Epithelial cell of esophagus (primary cell): ENCODE measurements at regions not wholly inside any gene's neighbourhood (a gene's known extent, or its start where the extent isn't known, plus 50 kb on each side); places are given as distances from the start of the nearest gene placed in this dataset.

Source experiments
- DNase-seq: peaks from one replicate; pipeline ENCODE4 v3.0.0; 2010; ENCODE audit warnings: low read depth
- H3K4me3 ChIP-seq: 2 replicates; pipeline ENCODE4 v1.5.1; 2011; ENCODE audit warnings: mild to moderate bottlenecking, low read length, control low read depth
- TF ChIP-seq, protein P1 (sequence below): IDR thresholded peaks from 2 replicates; pipeline ENCODE4 v1.5.1; 2011; ENCODE audit warnings: low read depth, mild to moderate bottlenecking, low read length, control low read depth, inconsistent platforms; ENCODE audit not compliant: insufficient read depth; ENCODE audit errors: missing control alignments

- no peak overlapping the region for H3K4me3 ChIP-seq
- TF ChIP-seq, protein P1, sequence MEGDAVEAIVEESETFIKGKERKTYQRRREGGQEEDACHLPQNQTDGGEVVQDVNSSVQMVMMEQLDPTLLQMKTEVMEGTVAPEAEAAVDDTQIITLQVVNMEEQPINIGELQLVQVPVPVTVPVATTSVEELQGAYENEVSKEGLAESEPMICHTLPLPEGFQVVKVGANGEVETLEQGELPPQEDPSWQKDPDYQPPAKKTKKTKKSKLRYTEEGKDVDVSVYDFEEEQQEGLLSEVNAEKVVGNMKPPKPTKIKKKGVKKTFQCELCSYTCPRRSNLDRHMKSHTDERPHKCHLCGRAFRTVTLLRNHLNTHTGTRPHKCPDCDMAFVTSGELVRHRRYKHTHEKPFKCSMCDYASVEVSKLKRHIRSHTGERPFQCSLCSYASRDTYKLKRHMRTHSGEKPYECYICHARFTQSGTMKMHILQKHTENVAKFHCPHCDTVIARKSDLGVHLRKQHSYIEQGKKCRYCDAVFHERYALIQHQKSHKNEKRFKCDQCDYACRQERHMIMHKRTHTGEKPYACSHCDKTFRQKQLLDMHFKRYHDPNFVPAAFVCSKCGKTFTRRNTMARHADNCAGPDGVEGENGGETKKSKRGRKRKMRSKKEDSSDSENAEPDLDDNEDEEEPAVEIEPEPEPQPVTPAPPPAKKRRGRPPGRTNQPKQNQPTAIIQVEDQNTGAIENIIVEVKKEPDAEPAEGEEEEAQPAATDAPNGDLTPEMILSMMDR = no peak
- no peak for DNase-seq
These were observed 50.4 kb upstream of the MTNR1B start for GRCh38 chr11:92919048-92919447.
